Neural progenitor cell (in vitro differentiated cells): ENCODE measurements at regions not wholly inside any gene's neighbourhood (a gene's known extent, or its start where the extent isn't known, plus 50 kb on each side); places are given as distances from the start of the nearest gene placed in this dataset.

Source experiments
- DNase-seq: peaks from one replicate; pipeline ENCODE4 v3.0.0-alpha.2; 2016; ENCODE audit warnings: low spot score
- H2AFZ ChIP-seq: fragments of 200-600 bp; sonication (generic); replicated peaks from 2 replicates; pipeline ENCODE4 v1.6.1; 2016; ENCODE audit warnings: antibody characterized with exemption
- H3F3A ChIP-seq: fragments of 200-600 bp; sonication (generic); 2 replicates; pipeline ENCODE4 v1.6.1; 2016; ENCODE audit warnings: antibody characterized with exemption, low read depth
- H3K27ac ChIP-seq: fragments of 200-600 bp; sonication (generic); 2 replicates; pipeline ENCODE4 v1.5.1; 2016; ENCODE audit warnings: mild to moderate bottlenecking
- H3K27me3 ChIP-seq: fragments of 200-600 bp; sonication (generic); 2 replicates; pipeline ENCODE4 v1.6.1; 2016; ENCODE audit warnings: mild to moderate bottlenecking, moderate library complexity
- H3K36me3 ChIP-seq: fragments of 200-600 bp; sonication (generic); 2 replicates; pipeline ENCODE4 v1.5.1; 2016
- H3K4me1 ChIP-seq: fragments of 200-600 bp; sonication (generic); 2 replicates; pipeline ENCODE4 v1.6.1; 2016; ENCODE audit warnings: mixed run types
- H3K4me2 ChIP-seq: fragments of 200-600 bp; sonication (generic); 2 replicates; pipeline ENCODE4 v1.6.1; 2016
- H3K4me3 ChIP-seq: fragments of 200-600 bp; sonication (generic); 2 replicates; pipeline ENCODE4 v1.5.1; 2016
- H3K79me2 ChIP-seq: fragments of 200-600 bp; sonication (generic); 2 replicates; pipeline ENCODE4 v1.6.1; 2016; ENCODE audit warnings: low read depth
- H3K9ac ChIP-seq: fragments of 200-600 bp; sonication (generic); 2 replicates; pipeline ENCODE4 v1.6.1; 2016
- H3K9me3 ChIP-seq: fragments of 200-600 bp; sonication (generic); 2 replicates; pipeline ENCODE4 v1.5.1; 2016; ENCODE audit warnings: low read depth
- H4K20me1 ChIP-seq: fragments of 200-600 bp; sonication (generic); 2 replicates; pipeline ENCODE4 v1.6.1; 2016; ENCODE audit warnings: low read depth
- H3K27ac Mint-ChIP-seq: 3 replicates; pipeline ENCODE4 v1.8.0; 2021; ENCODE audit warnings: mixed read lengths
- H3K27me3 Mint-ChIP-seq: 2 replicates; pipeline ENCODE4 v1.8.0; 2022; ENCODE audit warnings: low read depth, mild to moderate bottlenecking, inconsistent platforms, moderate library complexity, mixed read lengths; ENCODE audit not compliant: insufficient read depth
- H3K36me3 Mint-ChIP-seq: 3 replicates; pipeline ENCODE4 v1.8.0; 2021; ENCODE audit warnings: mixed read lengths
- H3K4me1 Mint-ChIP-seq: 3 replicates; pipeline ENCODE4 v1.8.0; 2021; ENCODE audit warnings: mixed read lengths
- H3K4me3 Mint-ChIP-seq: 3 replicates; pipeline ENCODE4 v1.8.0; 2021; ENCODE audit warnings: mild to moderate bottlenecking, moderate library complexity, mixed read lengths
- H3K9me3 Mint-ChIP-seq: 3 replicates; pipeline ENCODE4 v1.8.0; 2020; ENCODE audit warnings: mixed read lengths
- EZH2 ChIP-seq: fragments of 200-600 bp; sonication (generic); IDR thresholded peaks from 2 replicates; pipeline ENCODE4 v1.6.1; 2017; ENCODE audit warnings: antibody characterized with exemption, mild to moderate bottlenecking, moderate library complexity
- EZH2phosphoT487 ChIP-seq: fragments of 200-600 bp; sonication (generic); IDR thresholded peaks from 2 replicates; pipeline ENCODE4 v1.6.1; 2017; ENCODE audit warnings: antibody characterized with exemption
- TF ChIP-seq, protein P1 (sequence below): fragments of 200-600 bp; sonication (generic); IDR thresholded peaks from 2 replicates; pipeline ENCODE4 v1.5.1; 2017; ENCODE audit warnings: antibody characterized with exemption, mild to moderate bottlenecking

- H3K4me3 ChIP-seq, result no peak overlapping the region
- Mint-ChIP-seq H3K36me3 (no peaks in the 10 kb centered on the region), H3K4me3 (no peak overlapping the region), H3K27me3 (peaks cover 19% of the 10 kb centered on the region), H3K9me3 (no peaks in the 10 kb centered on the region), H3K27ac (no peak overlapping the region), H3K4me1 (peaks cover 56% of the 10 kb centered on the region)
- H3K9ac ChIP-seq, result no peak overlapping the region
- no peaks in the 10 kb centered on the region for H3K79me2 ChIP-seq
- H3K4me1 ChIP-seq, result peaks cover 35% of the 10 kb centered on the region
- no peak overlapping the region for H2AFZ ChIP-seq
- H3K9me3 ChIP-seq, result no peaks in the 10 kb centered on the region
- no peaks in the 10 kb centered on the region for H3F3A ChIP-seq
- H3K27me3 ChIP-seq, result no peaks in the 10 kb centered on the region
- no peak overlapping the region for H3K27ac ChIP-seq
- no peak for TF ChIP-seq EZH2
- DNase-seq, result no peak
- peak overlapping the region; percentile 52 for H3K4me2 ChIP-seq
- no peaks in the 10 kb centered on the region for H4K20me1 ChIP-seq
- H3K36me3 ChIP-seq, result no peaks in the 10 kb centered on the region
These were observed 263.2 kb downstream of the CBLN1 start for GRCh38 chr16:49018259-49018931.

- Histone ChIP-seq H3K27ac (no peak overlapping the region), H3K36me3 (no peaks in the 10 kb centered on the region), H3K4me3 (no peak overlapping the region), H3K79me2 (no peaks in the 10 kb centered on the region), H3F3A (no peaks in the 10 kb centered on the region), H3K4me1 (peaks cover 30% of the 10 kb centered on the region), H4K20me1 (no peaks in the 10 kb centered on the region), H3K9me3 (no peaks in the 10 kb centered on the region), H3K4me2 (no peak overlapping the region), H2AFZ (no peak overlapping the region), H3K27me3 (no peaks in the 10 kb centered on the region), H3K9ac (no peak overlapping the region)
- H3K27ac Mint-ChIP-seq, result no peak overlapping the region
- no peak for DNase-seq
- TF ChIP-seq EZH2 (no peak), EZH2phosphoT487 (no peak)
- TF ChIP-seq, protein P1, sequence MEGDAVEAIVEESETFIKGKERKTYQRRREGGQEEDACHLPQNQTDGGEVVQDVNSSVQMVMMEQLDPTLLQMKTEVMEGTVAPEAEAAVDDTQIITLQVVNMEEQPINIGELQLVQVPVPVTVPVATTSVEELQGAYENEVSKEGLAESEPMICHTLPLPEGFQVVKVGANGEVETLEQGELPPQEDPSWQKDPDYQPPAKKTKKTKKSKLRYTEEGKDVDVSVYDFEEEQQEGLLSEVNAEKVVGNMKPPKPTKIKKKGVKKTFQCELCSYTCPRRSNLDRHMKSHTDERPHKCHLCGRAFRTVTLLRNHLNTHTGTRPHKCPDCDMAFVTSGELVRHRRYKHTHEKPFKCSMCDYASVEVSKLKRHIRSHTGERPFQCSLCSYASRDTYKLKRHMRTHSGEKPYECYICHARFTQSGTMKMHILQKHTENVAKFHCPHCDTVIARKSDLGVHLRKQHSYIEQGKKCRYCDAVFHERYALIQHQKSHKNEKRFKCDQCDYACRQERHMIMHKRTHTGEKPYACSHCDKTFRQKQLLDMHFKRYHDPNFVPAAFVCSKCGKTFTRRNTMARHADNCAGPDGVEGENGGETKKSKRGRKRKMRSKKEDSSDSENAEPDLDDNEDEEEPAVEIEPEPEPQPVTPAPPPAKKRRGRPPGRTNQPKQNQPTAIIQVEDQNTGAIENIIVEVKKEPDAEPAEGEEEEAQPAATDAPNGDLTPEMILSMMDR, result no peak
- H3K9me3 Mint-ChIP-seq, result no peaks in the 10 kb centered on the region
- H3K36me3 Mint-ChIP-seq, result no peaks in the 10 kb centered on the region
- peaks cover 19% of the 10 kb centered on the region for H3K27me3 Mint-ChIP-seq
- no peak overlapping the region for H3K4me3 Mint-ChIP-seq
- peaks cover 51% of the 10 kb centered on the region for H3K4me1 Mint-ChIP-seq
These were observed 264.1 kb downstream of the CBLN1 start for GRCh38 chr16:49017501-49017900.

- Histone ChIP-seq H3K27ac (no peak overlapping the region), H4K20me1 (no peaks in the 10 kb centered on the region), H2AFZ (no peak overlapping the region), H3K9me3 (no peaks in the 10 kb centered on the region), H3K79me2 (no peaks in the 10 kb centered on the region), H3K27me3 (no peaks in the 10 kb centered on the region), H3K36me3 (no peaks in the 10 kb centered on the region), H3K4me3 (no peak overlapping the region), H3K4me2 (no peak overlapping the region), H3K4me1 (peaks cover 28% of the 10 kb centered on the region), H3K9ac (no peak overlapping the region), H3F3A (no peaks in the 10 kb centered on the region)
- H3K4me3 Mint-ChIP-seq, result no peak overlapping the region
- H3K9me3 Mint-ChIP-seq, result no peaks in the 10 kb centered on the region
- peaks cover 15% of the 10 kb centered on the region for H3K27me3 Mint-ChIP-seq
- TF ChIP-seq, protein P1, result no peak
- TF ChIP-seq EZH2 (no peak), EZH2phosphoT487 (no peak)
- DNase-seq, result no peak
- peaks cover 46% of the 10 kb centered on the region for H3K4me1 Mint-ChIP-seq
- no peaks in the 10 kb centered on the region for H3K36me3 Mint-ChIP-seq
- H3K27ac Mint-ChIP-seq, result no peak overlapping the region
These were observed 265.2 kb downstream of the CBLN1 start for GRCh38 chr16:49016461-49016860.

DNA sequence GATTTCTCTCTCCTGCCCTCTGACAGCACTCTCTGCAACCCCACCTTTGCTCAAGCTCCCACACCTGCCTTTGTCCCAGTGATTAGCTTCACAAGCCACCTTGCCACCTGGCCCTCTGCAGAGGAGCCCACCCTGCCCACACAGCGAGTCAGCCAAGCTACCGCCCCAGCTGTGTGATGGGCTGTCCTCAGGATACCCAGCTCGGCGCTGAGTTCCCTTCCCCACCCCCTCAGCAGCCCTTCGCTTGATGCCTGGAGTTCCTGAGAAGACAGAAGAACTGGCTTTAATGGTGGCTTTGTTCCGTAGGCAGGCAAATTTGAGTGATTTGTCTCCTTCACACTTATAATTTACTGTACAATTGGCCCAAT is 266.4 kb downstream of the CBLN1 start:
- no peaks in the 10 kb centered on the region for H3K27me3 ChIP-seq
- Mint-ChIP-seq H3K4me1 (peaks cover 34% of the 10 kb centered on the region), H3K27me3 (peaks cover 12% of the 10 kb centered on the region), H3K27ac (no peak overlapping the region), H3K36me3 (no peaks in the 10 kb centered on the region), H3K9me3 (no peaks in the 10 kb centered on the region), H3K4me3 (no peak overlapping the region)
- no peak overlapping the region for H2AFZ ChIP-seq
- no peaks in the 10 kb centered on the region for H3K9me3 ChIP-seq
- peaks cover 18% of the 10 kb centered on the region for H3K4me1 ChIP-seq
- no peaks in the 10 kb centered on the region for H3K36me3 ChIP-seq
- H3K4me2 ChIP-seq, result no peak overlapping the region
- peak; percentile 35 for DNase-seq
- H3K9ac ChIP-seq, result no peak overlapping the region
- no peak overlapping the region for H3K27ac ChIP-seq
- no peak for TF ChIP-seq EZH2
- no peaks in the 10 kb centered on the region for H3K79me2 ChIP-seq
- no peak overlapping the region for H3K4me3 ChIP-seq
- H4K20me1 ChIP-seq, result no peaks in the 10 kb centered on the region
- no peaks in the 10 kb centered on the region for H3F3A ChIP-seq
